Spleen (tissue), 11 donors: ENCODE measurements at regions not wholly inside any gene's neighbourhood (a gene's known extent, or its start where the extent isn't known, plus 50 kb on each side); places are given as distances from the start of the nearest gene placed in this dataset.

ENCODE experiments used
- DNase-seq: peaks from one replicate; pipeline ENCODE4 v3.0.0-alpha.2; 2020
- H3K27ac ChIP-seq, 8 donors: fragments of 200-600 bp; sonication (generic) in 7 of 8; 1 replicate in 4 of 8; 2 replicates in 4 of 8; pipeline versions ENCODE4 v1.5.0 to v1.8.0; 2016 to 2021; ENCODE audit warnings: inconsistent platforms in 4 of 8, mild to moderate bottlenecking in 4 of 8, moderate library complexity in 1 of 8
- H3K27me3 ChIP-seq, 7 donors: fragments of 200-600 bp; sonication (generic) in 6 of 7; replicated peaks in 1 of 7; 1 replicate in 4 of 7; 2 replicates in 3 of 7; pipeline versions ENCODE4 v1.5.0 to v1.8.0; 2016 to 2021; ENCODE audit warnings: inconsistent platforms in 3 of 7, mild to moderate bottlenecking in 1 of 7
- H3K36me3 ChIP-seq, 6 donors: fragments of 200-600 bp; sonication (generic) in 5 of 6; 1 replicate in 4 of 6; 2 replicates in 2 of 6; pipeline versions ENCODE4 v1.5.0 to v1.8.0; 2016 to 2021; ENCODE audit warnings: inconsistent platforms in 2 of 6
- H3K4me1 ChIP-seq, 6 donors: fragments of 200-600 bp; sonication (generic) in 5 of 6; 1 replicate in 3 of 6; 2 replicates in 3 of 6; pipeline versions ENCODE4 v1.5.0 to v1.8.0; 2016 to 2021; ENCODE audit warnings: inconsistent platforms in 3 of 6
- H3K4me3 ChIP-seq, 8 donors: fragments of 200-600 bp; sonication (generic) in 7 of 8; 1 replicate in 4 of 8; 2 replicates in 4 of 8; pipeline versions ENCODE4 v1.5.0 to v1.8.0; 2016 to 2021; ENCODE audit warnings: inconsistent platforms in 4 of 8, mild to moderate bottlenecking in 4 of 8, moderate library complexity in 2 of 8
- H3K9me3 ChIP-seq, 8 donors: fragments of 200-600 bp; sonication (generic) in 7 of 8; 1 replicate in 4 of 8; 2 replicates in 4 of 8; pipeline versions ENCODE4 v1.5.0 to v1.8.0; 2016 to 2021; ENCODE audit warnings: inconsistent platforms in 4 of 8
- CTCF ChIP-seq, 11 experiments: fragments of 200-600 bp in 7 of 11; fragments of 450-650 bp in 4 of 11; sonication (generic) in 4 of 11; IDR thresholded peaks in 8 of 11; conservative IDR thresholded peaks in 3 of 11; 1 replicate in 7 of 11; 2 replicates in 4 of 11; pipeline versions ENCODE4 v1.4.0 to v1.8.0; 2016 to 2021; ENCODE audit warnings: antibody characterized with exemption in 11 of 11, inconsistent platforms in 4 of 11, mild to moderate bottlenecking in 1 of 11
- POLR2A ChIP-seq, 3 donors: fragments of 450-650 bp; IDR thresholded peaks; one replicate each; pipeline ENCODE4 v1.5.1; 2017; ENCODE audit warnings: antibody characterized with exemption in 3 of 3, mild to moderate bottlenecking in 1 of 3
- POLR2AphosphoS5 ChIP-seq, 3 donors: sonication (generic); formaldehyde crosslinking; IDR thresholded peaks; one replicate each; pipeline ENCODE4 v1.5.1; 2017; ENCODE audit warnings: antibody characterized with exemption in 3 of 3
- WGBS, 5 donors: extraction: QIAGEN DNeasy Blood & Tissue Kit in 3 of 5; methylation state at CpG; one replicate each; pipeline versions ENCODE4 v1.1.5 to v1.1.7; 2013 to 2018; 5-methylcytosine and 5-hydroxymethylcytosine counted together
- intact Hi-C: fragments of 100-400 bp; cut with DNase I; formaldehyde crosslinking; loops from one replicate; pipeline ENCODE4 v1.15.0; 2023; ENCODE audit warnings: low total_unique reads
- donor health status: healthy with polysubstance abuse.
- donor health status: DM: no; HTN: no; CAD: no; lungs with moderate emphysema.
- donor health status: DM: no; HTN: no; CAD: no.
- donor health status: Bipolar disorder and iron deficiency.
- donor health status: healthy.
- donor health status: DM: no; HTN: no; CAD: no.
- donor health status: DM: yes; HTN: yes; CAD: no.

GRCh38 chr12:132392389-132393244, 63.2 kb upstream of the GALNT9 start:
- no peak for TF ChIP-seq POLR2A (IDR thresholded peaks at IDR 0.05)
- no peak for TF ChIP-seq CTCF (IDR thresholded peaks at IDR 0.05 in 8 of 11, conservative IDR thresholded peaks at IDR 0.05 in 3 of 11)
- no peak for TF ChIP-seq POLR2AphosphoS5 (IDR thresholded peaks at IDR 0.05)
- H3K4me1 ChIP-seq = no peaks in the 10 kb centered on the region
- H3K36me3 ChIP-seq = no peaks in the 10 kb centered on the region
- no peak overlapping the region for H3K27ac ChIP-seq
- WGBS, 5 donors = 76 to 86% (median 81%) methylated on average over 25 to 37 of the region's 43 CpGs
- H3K27me3 ChIP-seq = peaks cover 0 to 76% (median 22%) of the 10 kb centered on the region in 7 donors
- no peaks in the 10 kb centered on the region for H3K9me3 ChIP-seq
- DNase-seq = peak; percentile 55
- no peak overlapping the region for H3K4me3 ChIP-seq
- intact Hi-C loops = no loop called here

- Histone ChIP-seq H3K27me3 (peaks cover 0 to 74% (median 26%) of the 10 kb centered on the region in 7 donors), H3K27ac (no peak overlapping the region)
Observed at GRCh38 chr12:132391326-132392041, 62.1 kb upstream of the GALNT9 start.

GRCh38 chr12:132390287-132391076, 61.1 kb upstream of the GALNT9 start:
- Histone ChIP-seq H3K27me3 (peaks cover 0 to 74% (median 35%) of the 10 kb centered on the region in 7 donors), H3K9me3 (no peaks in the 10 kb centered on the region), H3K27ac (no peak overlapping the region), H3K36me3 (no peaks in the 10 kb centered on the region), H3K4me3 (no peak overlapping the region), H3K4me1 (no peaks in the 10 kb centered on the region)
- intact Hi-C loops = no loop called here
- no peak for TF ChIP-seq POLR2A (IDR thresholded peaks at IDR 0.05)
- WGBS, 5 donors = 81 to 96% (median 86%) methylated on average over 16 to 23 of the region's 23 CpGs
- DNase-seq = peak; percentile 50

More at GRCh38 chr12:132391326-132392041, 62.1 kb upstream of the GALNT9 start:
- intact Hi-C loops = no loop called here
- TF ChIP-seq CTCF (IDR thresholded peaks at IDR 0.05 in 8 of 11, conservative IDR thresholded peaks at IDR 0.05 in 3 of 11) (no peak), POLR2AphosphoS5 (IDR thresholded peaks at IDR 0.05) (no peak), POLR2A (IDR thresholded peaks at IDR 0.05) (no peak)
- DNase-seq = peak; percentile 61
- Histone ChIP-seq H3K4me1 (no peaks in the 10 kb centered on the region), H3K9me3 (no peaks in the 10 kb centered on the region), H3K4me3 (no peak overlapping the region), H3K36me3 (no peaks in the 10 kb centered on the region)
- WGBS, 5 donors = 82 to 91% (median 87%) methylated on average over 35 to 43 of the region's 43 CpGs

GRCh38 chr12:132389526-132390286, 60.3 kb upstream of the GALNT9 start:
- Histone ChIP-seq H3K9me3 (no peaks in the 10 kb centered on the region), H3K36me3 (no peaks in the 10 kb centered on the region), H3K4me3 (no peak overlapping the region), H3K27me3 (peaks cover 0 to 77% (median 35%) of the 10 kb centered on the region in 7 donors), H3K4me1 (no peaks in the 10 kb centered on the region), H3K27ac (no peak overlapping the region)
- TF ChIP-seq POLR2A (IDR thresholded peaks at IDR 0.05) = no peak
- 46 to 64% (median 53%) methylated on average over 15 to 21 of the region's 21 CpGs for WGBS, 5 donors
- DNase-seq = peak; percentile 63
- intact Hi-C loops = no loop called here
